OCI-LY7 (cell line): ENCODE measurements at regions not wholly inside any gene's neighbourhood (a gene's known extent, or its start where the extent isn't known, plus 50 kb on each side); places are given as distances from the start of the nearest gene placed in this dataset.

Experiments
- BruUV-seq: library from RNA; stranded (reverse); fragments of 400-500 nt; replicated peaks from 2 replicates; lab custom pipeline; 2021; lab: Mats Ljungman, UMichigan
- CTCF ChIA-PET: fragments of 300-600 bp; sonication (Branson Sonifier 250); formaldehyde crosslinking; loops from one replicate; lab custom pipeline; 2022; ENCODE audit warnings: antibody characterized with exemption; ENCODE audit not compliant: unreplicated experiment; lab: Charles Lee
- POLR2A ChIA-PET: fragments of 300-600 bp; sonication (Branson Sonifier 250); formaldehyde crosslinking; loops from one replicate; lab custom pipeline; 2022; ENCODE audit warnings: antibody characterized with exemption; lab: Charles Lee
- DNase-seq: peaks from one replicate; pipeline ENCODE4 v3.0.0-alpha.2; 2015; ENCODE audit warnings: low spot score
- H2AFZ ChIP-seq: fragments of 200-600 bp; sonication (generic), shearing (Covaris generic); 2 replicates; pipeline ENCODE4 v1.6.1; 2014; ENCODE audit warnings: mild to moderate bottlenecking, antibody characterized with exemption, low read length, moderate library complexity
- H3K27ac ChIP-seq: fragments of 200-600 bp; sonication (generic); 2 replicates; pipeline ENCODE4 v1.5.1; 2014; ENCODE audit warnings: mixed run types, low read depth, mild to moderate bottlenecking, moderate library complexity, low read length, inconsistent platforms; ENCODE audit not compliant: poor library complexity, severe bottlenecking
- H3K36me3 ChIP-seq: fragments of 200-600 bp; sonication (generic); 2 replicates; pipeline ENCODE4 v1.6.1; 2014; ENCODE audit warnings: mild to moderate bottlenecking, antibody characterized with exemption, low read length, moderate library complexity, mixed read lengths; ENCODE audit not compliant: insufficient read depth
- H3K4me1 ChIP-seq: fragments of 200-600 bp; sonication (generic); 2 replicates; pipeline ENCODE4 v1.5.1; 2014; ENCODE audit warnings: mild to moderate bottlenecking, low read length; ENCODE audit not compliant: insufficient read depth, poor library complexity, severe bottlenecking
- H3K4me2 ChIP-seq: fragments of 200-600 bp; sonication (generic); 2 replicates; pipeline ENCODE4 v1.6.1; 2014; ENCODE audit warnings: mild to moderate bottlenecking, low read length
- H3K4me3 ChIP-seq: fragments of 200-600 bp; sonication (generic); 2 replicates; pipeline ENCODE4 v1.5.1; 2014; ENCODE audit warnings: mild to moderate bottlenecking, low read depth, low read length; ENCODE audit not compliant: poor library complexity, severe bottlenecking
- H3K79me2 ChIP-seq: fragments of 200-600 bp; sonication (generic); 2 replicates; pipeline ENCODE4 v1.6.1; 2016; ENCODE audit warnings: low read depth, mild to moderate bottlenecking, low read length, moderate library complexity, mixed read lengths; ENCODE audit not compliant: insufficient read depth
- H3K9me2 ChIP-seq: fragments of 200-600 bp; sonication (generic); 2 replicates; pipeline ENCODE4 v1.6.1; 2016; ENCODE audit warnings: mild to moderate bottlenecking, low read length, mixed read lengths; ENCODE audit not compliant: insufficient read depth
- H3K9me3 ChIP-seq: fragments of 200-600 bp; sonication (generic); 2 replicates; pipeline ENCODE4 v1.6.1; 2014; ENCODE audit warnings: mild to moderate bottlenecking, mixed run types, low read length, mixed read lengths
- H4K20me1 ChIP-seq: fragments of 200-600 bp; sonication (generic); 2 replicates; pipeline ENCODE4 v1.6.1; 2014; ENCODE audit warnings: mild to moderate bottlenecking, antibody characterized with exemption, low read length, moderate library complexity, mixed read lengths; ENCODE audit not compliant: insufficient read depth
- EZH2phosphoT487 ChIP-seq: fragments of 200-600 bp; sonication (generic); IDR thresholded peaks from 2 replicates; pipeline ENCODE4 v1.6.1; 2018; ENCODE audit warnings: low read depth, borderline replicate concordance, mild to moderate bottlenecking, mixed run types, antibody characterized with exemption, low read length, moderate library complexity, mixed read lengths
- intact Hi-C: fragments of 100-400 bp; cut with micrococcal nuclease; formaldehyde crosslinking; loops from one replicate; pipeline ENCODE4 v1.10.0; 2022; ENCODE audit not compliant: unreplicated experiment
- TF ChIP-seq, protein P1 (sequence below): fragments of 200-600 bp; sonication (generic); conservative IDR thresholded peaks from 2 replicates; pipeline ENCODE4 v1.5.1; 2014; ENCODE audit warnings: mild to moderate bottlenecking, antibody characterized with exemption, low read length, moderate library complexity, mixed read lengths

DNA sequence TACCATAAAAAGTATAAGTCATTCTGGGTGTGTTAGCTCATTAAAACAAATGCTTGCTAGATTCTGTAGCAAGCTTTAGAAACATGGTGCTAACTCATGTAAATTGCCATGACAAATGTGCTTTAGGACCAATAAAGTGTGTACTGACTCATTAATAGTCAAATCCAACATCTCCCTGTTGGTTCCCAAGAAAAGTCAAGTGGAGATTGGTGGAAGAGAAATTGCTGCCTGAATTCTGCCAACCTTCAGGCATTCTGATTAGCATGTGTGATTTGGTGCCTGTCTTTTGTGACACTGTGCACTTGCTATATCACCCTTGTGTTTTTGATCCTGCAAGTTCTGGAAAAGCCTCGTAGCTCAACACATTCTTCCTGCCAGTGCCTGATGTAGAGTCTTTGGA is 503.8 kb upstream of the BOD1L1 start:
- BruUV-seq = no TSS peak
- H3K9me3 ChIP-seq = no peaks in the 10 kb centered on the region
- H3K36me3 ChIP-seq = no peaks in the 10 kb centered on the region
- POLR2A ChIA-PET = interaction anchor here (1.1 to 1.2 kb wide), 2 partner anchors 12 to 24 kb away, joined by 3 to 4 read pairs; no protein-coding TSS in a partner anchor
- H3K79me2 ChIP-seq = no peaks in the 10 kb centered on the region
- no peak for DNase-seq
- no peak overlapping the region for H3K27ac ChIP-seq
- TF ChIP-seq EZH2phosphoT487 = no peak
- TF ChIP-seq, protein P1, sequence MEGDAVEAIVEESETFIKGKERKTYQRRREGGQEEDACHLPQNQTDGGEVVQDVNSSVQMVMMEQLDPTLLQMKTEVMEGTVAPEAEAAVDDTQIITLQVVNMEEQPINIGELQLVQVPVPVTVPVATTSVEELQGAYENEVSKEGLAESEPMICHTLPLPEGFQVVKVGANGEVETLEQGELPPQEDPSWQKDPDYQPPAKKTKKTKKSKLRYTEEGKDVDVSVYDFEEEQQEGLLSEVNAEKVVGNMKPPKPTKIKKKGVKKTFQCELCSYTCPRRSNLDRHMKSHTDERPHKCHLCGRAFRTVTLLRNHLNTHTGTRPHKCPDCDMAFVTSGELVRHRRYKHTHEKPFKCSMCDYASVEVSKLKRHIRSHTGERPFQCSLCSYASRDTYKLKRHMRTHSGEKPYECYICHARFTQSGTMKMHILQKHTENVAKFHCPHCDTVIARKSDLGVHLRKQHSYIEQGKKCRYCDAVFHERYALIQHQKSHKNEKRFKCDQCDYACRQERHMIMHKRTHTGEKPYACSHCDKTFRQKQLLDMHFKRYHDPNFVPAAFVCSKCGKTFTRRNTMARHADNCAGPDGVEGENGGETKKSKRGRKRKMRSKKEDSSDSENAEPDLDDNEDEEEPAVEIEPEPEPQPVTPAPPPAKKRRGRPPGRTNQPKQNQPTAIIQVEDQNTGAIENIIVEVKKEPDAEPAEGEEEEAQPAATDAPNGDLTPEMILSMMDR = no peak
- CTCF ChIA-PET = no interaction called here
- no peaks in the 10 kb centered on the region for H3K9me2 ChIP-seq
- no peaks in the 10 kb centered on the region for H4K20me1 ChIP-seq
- H3K4me2 ChIP-seq = no peak overlapping the region
- no peak overlapping the region for H2AFZ ChIP-seq
- intact Hi-C loops = no loop called here
- H3K4me3 ChIP-seq = no peak overlapping the region
- no peaks in the 10 kb centered on the region for H3K4me1 ChIP-seq

DNA sequence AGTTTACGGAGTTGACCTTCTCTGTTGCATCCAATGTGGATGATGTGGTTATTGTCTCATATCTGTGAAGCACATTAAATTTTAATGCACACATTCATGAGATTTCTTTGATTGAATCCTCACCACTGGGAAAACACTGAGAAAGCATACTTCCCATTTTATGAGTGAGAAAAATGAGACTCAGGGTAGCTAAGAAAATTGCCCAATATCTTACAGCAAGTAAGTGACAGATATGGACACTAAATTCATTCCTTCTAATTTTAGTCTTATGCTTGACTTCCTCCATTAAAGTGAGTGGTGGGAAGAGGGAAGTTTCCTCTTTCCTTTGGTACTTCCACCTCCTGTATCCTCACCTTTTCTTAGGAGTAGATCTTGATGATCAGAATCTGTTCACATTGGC is 504.8 kb upstream of the BOD1L1 start:
- Histone ChIP-seq H4K20me1 (no peaks in the 10 kb centered on the region), H3K9me2 (no peaks in the 10 kb centered on the region), H3K4me3 (no peak overlapping the region), H3K79me2 (no peaks in the 10 kb centered on the region), H2AFZ (no peak overlapping the region), H3K36me3 (no peaks in the 10 kb centered on the region), H3K4me2 (no peak overlapping the region), H3K27ac (no peak overlapping the region), H3K9me3 (no peaks in the 10 kb centered on the region), H3K4me1 (no peaks in the 10 kb centered on the region)
- no peak for DNase-seq
- no TSS peak for BruUV-seq
- CTCF ChIA-PET = no interaction called here
- intact Hi-C loops = no loop called here
- POLR2A ChIA-PET = interaction anchor here (1.1 to 1.2 kb wide), 2 partner anchors 13 to 25 kb away, joined by 3 to 4 read pairs; no protein-coding TSS in a partner anchor
- no peak for TF ChIP-seq EZH2phosphoT487
- TF ChIP-seq, protein P1 = no peak

DNA sequence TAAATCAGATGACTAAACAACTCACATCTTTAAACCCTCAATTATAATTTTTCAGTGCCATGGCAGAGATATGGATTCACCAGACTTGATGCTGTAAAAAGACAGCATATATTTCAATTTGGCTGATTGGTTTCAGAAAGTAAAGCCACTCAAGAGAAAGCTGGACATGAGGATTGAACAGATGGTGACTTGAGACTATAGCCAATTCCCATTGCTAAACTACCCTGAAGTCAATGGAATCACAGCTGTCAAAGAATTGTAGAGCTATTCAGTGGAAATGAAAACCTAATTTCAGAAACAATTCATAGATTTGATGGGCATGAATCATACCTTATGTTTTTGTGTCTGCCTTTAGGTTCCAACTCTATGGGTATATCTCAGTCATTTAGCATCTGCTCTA is 510.6 kb upstream of the BOD1L1 start:
- POLR2A ChIA-PET = no interaction called here
- CTCF ChIA-PET = no interaction called here

More for the DNA sequence above, 510.6 kb upstream of the BOD1L1 start:
- no TSS peak for BruUV-seq
- no peak for DNase-seq
- Histone ChIP-seq H3K4me1 (no peaks in the 10 kb centered on the region), H3K4me3 (no peak overlapping the region), H4K20me1 (no peaks in the 10 kb centered on the region), H3K4me2 (no peak overlapping the region), H2AFZ (no peak overlapping the region), H3K27ac (no peak overlapping the region), H3K9me2 (no peaks in the 10 kb centered on the region), H3K36me3 (no peaks in the 10 kb centered on the region), H3K79me2 (no peaks in the 10 kb centered on the region), H3K9me3 (no peaks in the 10 kb centered on the region)
- intact Hi-C loops = no loop called here
- TF ChIP-seq, protein P1 = no peak
- no peak for TF ChIP-seq EZH2phosphoT487
